Type B pancreatic cell (in vitro differentiated cells): ENCODE measurements at regions not wholly inside any gene's neighbourhood (a gene's known extent, or its start where the extent isn't known, plus 50 kb on each side); places are given as distances from the start of the nearest gene placed in this dataset.

Source experiments
- DNase-seq: peaks from one replicate; pipeline ENCODE4 v3.0.0; 2021; ENCODE audit warnings: mixed read lengths; ENCODE audit not compliant: unreplicated experiment; ENCODE audit errors: extremely low spot score
- H3K27ac Mint-ChIP-seq: 2 replicates; pipeline ENCODE4 v1.8.0; 2021; ENCODE audit warnings: mild to moderate bottlenecking, mixed read lengths
- H3K27me3 Mint-ChIP-seq: 2 replicates; pipeline ENCODE4 v1.8.0; 2021; ENCODE audit warnings: mixed read lengths
- H3K36me3 Mint-ChIP-seq: 2 replicates; pipeline ENCODE4 v1.8.0; 2021; ENCODE audit warnings: mixed read lengths
- H3K4me1 Mint-ChIP-seq: one replicate; pipeline ENCODE4 v1.8.0; 2021; ENCODE audit warnings: mixed read lengths; ENCODE audit not compliant: unreplicated experiment
- H3K4me3 Mint-ChIP-seq: 2 replicates; pipeline ENCODE4 v1.8.0; 2021; ENCODE audit warnings: mild to moderate bottlenecking, mixed read lengths
- H3K9me3 Mint-ChIP-seq: 2 replicates; pipeline ENCODE4 v1.8.0; 2021; ENCODE audit warnings: mixed read lengths
- CTCF ChIP-seq: fragments of 200-600 bp; sonication (generic); conservative IDR thresholded peaks from 2 replicates; pipeline ENCODE4 v1.5.0; 2021; ENCODE audit warnings: antibody characterized with exemption, mild to moderate bottlenecking

GRCh38 chr17:56675876-56676660 is 82.6 kb downstream of the NOG start:
- Mint-ChIP-seq H3K4me3 (no peak overlapping the region), H3K27ac (no peak overlapping the region), H3K36me3 (no peaks in the 10 kb centered on the region), H3K27me3 (peaks cover 51% of the 10 kb centered on the region), H3K9me3 (peaks cover 6% of the 10 kb centered on the region), H3K4me1 (peaks cover 13% of the 10 kb centered on the region)
- DNase-seq: no peak
- no peak for TF ChIP-seq CTCF

- Mint-ChIP-seq H3K4me1 (peaks cover 13% of the 10 kb centered on the region), H3K27ac (no peak overlapping the region), H3K9me3 (peaks cover 6% of the 10 kb centered on the region), H3K36me3 (no peaks in the 10 kb centered on the region), H3K4me3 (no peak overlapping the region), H3K27me3 (peaks cover 51% of the 10 kb centered on the region)
- no peak for TF ChIP-seq CTCF
- no peak for DNase-seq
Measured at GRCh38 chr17:56676810-56677209, 83.3 kb downstream of the NOG start.

GRCh38 chr17:56678249-56679114 is 85.0 kb downstream of the NOG start:
- Mint-ChIP-seq H3K27ac (peak overlapping the region; percentile 46), H3K4me3 (peak overlapping the region; percentile 88), H3K27me3 (peaks cover 42% of the 10 kb centered on the region), H3K4me1 (peaks cover 13% of the 10 kb centered on the region), H3K9me3 (no peaks in the 10 kb centered on the region), H3K36me3 (no peaks in the 10 kb centered on the region)
- TF ChIP-seq CTCF: no peak
- no peak for DNase-seq

GRCh38 chr17:56679115-56679776 is 85.7 kb downstream of the NOG start:
- Mint-ChIP-seq H3K4me3 (peak overlapping the region; percentile 88), H3K27ac (no peak overlapping the region), H3K27me3 (peaks cover 50% of the 10 kb centered on the region), H3K4me1 (peaks cover 13% of the 10 kb centered on the region), H3K9me3 (no peaks in the 10 kb centered on the region), H3K36me3 (no peaks in the 10 kb centered on the region)
- DNase-seq: no peak
- TF ChIP-seq CTCF: peak; percentile 85

GRCh38 chr17:56679777-56680422 is 86.4 kb downstream of the NOG start:
- peaks cover 13% of the 10 kb centered on the region for H3K4me1 Mint-ChIP-seq
- H3K9me3 Mint-ChIP-seq: no peaks in the 10 kb centered on the region
- TF ChIP-seq CTCF: no peak
- no peak overlapping the region for H3K4me3 Mint-ChIP-seq
- H3K36me3 Mint-ChIP-seq: no peaks in the 10 kb centered on the region
- H3K27ac Mint-ChIP-seq: no peak overlapping the region
- DNase-seq: no peak
- H3K27me3 Mint-ChIP-seq: peaks cover 45% of the 10 kb centered on the region
